Psoas muscle (tissue), 7 donors: ENCODE measurements at regions not wholly inside any gene's neighbourhood (a gene's known extent, or its start where the extent isn't known, plus 50 kb on each side); places are given as distances from the start of the nearest gene placed in this dataset.

Experiments
- ATAC-seq, 4 donors: fragments of 200-7000 bp; cut with Tn5 transposase; one replicate each; pipeline ENCODE4 v1.9.1; 2020; ENCODE audit warnings: moderate library complexity in 3 of 4, mild to moderate bottlenecking in 2 of 4
- DNase-seq, 2 donors: peaks; one replicate each; pipeline ENCODE4 v3.0.0-alpha.2; 2020
- H3K27ac ChIP-seq: fragments of 200-600 bp; one replicate; pipeline ENCODE4 v1.8.0; 2022
- H3K27me3 ChIP-seq, 3 donors: fragments of 200-600 bp in 1 of 3; one replicate each; pipeline versions ENCODE4 v1.6.1 to v1.8.0; 2013 to 2022; ENCODE audit warnings: low read length in 2 of 3, mild to moderate bottlenecking in 2 of 3, moderate library complexity in 1 of 3; ENCODE audit not compliant: insufficient read depth in 3 of 3
- H3K36me3 ChIP-seq, 2 donors: fragments of 200-600 bp in 1 of 2; one replicate each; pipeline versions ENCODE4 v1.6.1 to v1.8.0; 2013 to 2022; ENCODE audit warnings: low read depth in 1 of 2, mild to moderate bottlenecking in 1 of 2, moderate library complexity in 1 of 2; ENCODE audit not compliant: insufficient read depth in 1 of 2
- H3K4me1 ChIP-seq: fragments of 200-600 bp; one replicate; pipeline ENCODE4 v1.8.0; 2022
- H3K4me3 ChIP-seq: fragments of 200-600 bp; one replicate; pipeline ENCODE4 v1.8.0; 2022; ENCODE audit warnings: mild to moderate bottlenecking
- H3K9me3 ChIP-seq: fragments of 200-600 bp; one replicate; pipeline ENCODE4 v1.8.0; 2022
- WGBS, 3 donors: extraction: QIAGEN DNeasy Blood & Tissue Kit; methylation state at CpG; one replicate each; pipeline versions ENCODE4 v1.1.6 to v1.1.7; 2013; 5-methylcytosine and 5-hydroxymethylcytosine counted together
- intact Hi-C, 2 donors: fragments of 100-400 bp; cut with DNase I; formaldehyde crosslinking; loops; one replicate each; pipeline versions ENCODE4 v1.11.0 to v1.14.2; 2022
- TF ChIP-seq, protein P1 (sequence below): fragments of 200-600 bp; IDR thresholded peaks from one replicate; pipeline ENCODE4 v1.8.0; 2022; ENCODE audit warnings: antibody characterized with exemption
- donor health status: healthy with polysubstance abuse.
- donor health status: DM: no; HTN: no; CAD: no; lungs with moderate emphysema.
- donor health status: Bipolar disorder and iron deficiency.
- donor health status: healthy.
- donor health status: DM: yes; HTN: yes; CAD: no.
- donor health status: DM: no; HTN: no; CAD: no.
- donor health status: DM: yes; HTN: yes; CAD: no.

DNA sequence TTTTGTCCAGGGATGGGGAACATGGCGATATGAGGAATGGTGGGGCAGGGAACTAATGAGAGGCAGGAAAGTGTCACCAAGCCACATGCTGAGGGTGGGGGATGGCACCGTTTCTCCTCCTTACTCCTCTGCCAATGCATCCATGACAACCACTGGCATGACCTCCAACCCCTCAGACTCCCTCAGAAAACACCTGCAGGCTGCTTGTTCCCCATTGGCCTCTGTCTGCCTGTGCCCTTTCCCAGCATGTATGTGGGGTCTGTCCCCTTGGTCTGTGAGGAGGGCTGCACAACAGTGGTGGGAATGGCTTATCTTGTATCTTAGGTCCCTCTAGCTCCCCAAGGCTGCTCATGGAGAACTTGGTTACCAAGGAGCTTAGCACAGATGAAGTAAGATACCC lies 137.2 kb upstream of the NGF start:
- Histone ChIP-seq H3K4me3 (no peak overlapping the region), H3K36me3 (no peaks in the 10 kb centered on the region), H3K27ac (no peak overlapping the region), H3K27me3 (peaks cover 0 to 19% (median 3%) of the 10 kb centered on the region in 3 donors), H3K4me1 (no peaks in the 10 kb centered on the region), H3K9me3 (no peaks in the 10 kb centered on the region)
- ATAC-seq = no peak
- DNase-seq = no peak
- WGBS, 3 donors = 60 to 91% (median 76%) methylated on average over 2 of the region's 2 CpGs
- intact Hi-C loops = no loop called here
- TF ChIP-seq, protein P1, sequence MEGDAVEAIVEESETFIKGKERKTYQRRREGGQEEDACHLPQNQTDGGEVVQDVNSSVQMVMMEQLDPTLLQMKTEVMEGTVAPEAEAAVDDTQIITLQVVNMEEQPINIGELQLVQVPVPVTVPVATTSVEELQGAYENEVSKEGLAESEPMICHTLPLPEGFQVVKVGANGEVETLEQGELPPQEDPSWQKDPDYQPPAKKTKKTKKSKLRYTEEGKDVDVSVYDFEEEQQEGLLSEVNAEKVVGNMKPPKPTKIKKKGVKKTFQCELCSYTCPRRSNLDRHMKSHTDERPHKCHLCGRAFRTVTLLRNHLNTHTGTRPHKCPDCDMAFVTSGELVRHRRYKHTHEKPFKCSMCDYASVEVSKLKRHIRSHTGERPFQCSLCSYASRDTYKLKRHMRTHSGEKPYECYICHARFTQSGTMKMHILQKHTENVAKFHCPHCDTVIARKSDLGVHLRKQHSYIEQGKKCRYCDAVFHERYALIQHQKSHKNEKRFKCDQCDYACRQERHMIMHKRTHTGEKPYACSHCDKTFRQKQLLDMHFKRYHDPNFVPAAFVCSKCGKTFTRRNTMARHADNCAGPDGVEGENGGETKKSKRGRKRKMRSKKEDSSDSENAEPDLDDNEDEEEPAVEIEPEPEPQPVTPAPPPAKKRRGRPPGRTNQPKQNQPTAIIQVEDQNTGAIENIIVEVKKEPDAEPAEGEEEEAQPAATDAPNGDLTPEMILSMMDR = no peak

DNA sequence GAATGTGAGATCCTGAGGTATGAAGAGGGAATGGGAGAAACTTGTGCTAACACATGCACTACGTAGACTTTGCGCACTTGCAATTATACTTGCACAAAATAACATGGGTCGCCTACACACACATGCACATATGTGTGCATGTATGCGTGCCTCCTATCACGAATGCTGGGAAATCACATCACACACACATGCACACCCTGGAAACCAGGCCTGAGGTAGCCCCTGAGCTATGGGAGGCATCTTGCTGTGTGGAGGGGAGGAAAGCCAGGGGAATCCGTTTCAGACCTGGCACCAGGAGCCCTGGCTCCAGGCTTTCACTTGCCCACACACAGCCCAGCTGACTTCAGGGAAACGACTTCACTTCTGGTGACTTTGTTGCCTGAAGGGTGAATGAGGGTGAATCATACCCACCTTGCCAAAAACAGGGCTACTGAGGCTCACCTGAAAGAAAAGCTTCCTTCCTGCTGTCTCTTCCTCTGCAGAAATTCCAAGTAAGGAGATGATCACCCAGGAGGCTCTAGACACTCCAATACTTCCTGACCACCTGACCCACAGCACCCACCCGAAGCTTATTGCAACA lies 136.0 kb upstream of the NGF start:
- Histone ChIP-seq H3K27me3 (peaks cover 0 to 7% (median 3%) of the 10 kb centered on the region in 3 donors), H3K9me3 (no peaks in the 10 kb centered on the region), H3K4me1 (no peaks in the 10 kb centered on the region), H3K27ac (no peak overlapping the region), H3K36me3 (no peaks in the 10 kb centered on the region), H3K4me3 (no peak overlapping the region)
- 60 to 68% (median 68%) methylated on average over 8 of the region's 8 CpGs for WGBS, 3 donors
- no peak for ATAC-seq
- TF ChIP-seq, protein P1 = no peak
- intact Hi-C loops = no loop called here
- no peak for DNase-seq

DNA sequence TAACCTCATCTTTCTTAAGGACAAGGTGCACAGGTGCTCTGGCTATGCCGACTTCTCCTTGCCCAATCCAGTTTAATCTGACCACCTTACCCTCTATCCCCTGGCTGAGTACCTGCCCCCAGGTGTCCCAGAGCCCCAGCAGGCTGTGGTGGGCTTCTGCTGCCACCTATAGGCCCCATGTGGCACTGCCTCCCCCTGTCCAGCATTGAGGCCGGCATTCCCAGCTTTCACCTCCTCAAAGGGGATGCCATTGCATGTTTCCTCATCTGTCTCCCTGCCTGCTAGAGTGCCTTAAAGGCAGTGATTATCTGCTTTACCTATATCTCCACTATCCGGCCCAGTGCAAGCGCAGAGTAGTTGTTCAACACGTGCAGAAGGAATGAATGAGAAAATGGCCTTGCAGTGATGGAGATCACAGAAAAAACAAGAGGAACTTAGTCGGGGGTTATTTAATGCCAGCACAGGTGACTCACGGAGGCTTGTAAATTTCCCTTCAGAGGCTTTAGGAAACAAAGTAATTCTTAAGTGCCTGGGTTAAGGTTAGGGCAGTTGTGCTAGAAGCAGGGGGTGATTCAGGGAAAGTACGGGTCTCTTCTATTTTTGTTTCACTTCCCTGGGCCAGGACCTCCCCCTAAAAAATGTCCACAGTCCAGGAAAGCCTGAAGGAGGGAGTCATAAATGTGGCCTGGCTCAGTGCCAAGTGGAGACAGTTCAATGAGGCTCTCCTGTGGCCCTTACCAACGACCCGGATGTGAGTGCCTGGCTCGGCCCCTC lies 131.8 kb upstream of the NGF start:
- ATAC-seq (peak; percentile 75 to 93 (median 86)), DNase-seq (peak; percentile 29 to 60)
- Histone ChIP-seq H3K9me3 (no peaks in the 10 kb centered on the region), H3K27ac (no peak overlapping the region), H3K36me3 (no peaks in the 10 kb centered on the region), H3K4me3 (no peak overlapping the region), H3K27me3 (no peaks in the 10 kb centered on the region), H3K4me1 (no peaks in the 10 kb centered on the region)
- 38 to 42% (median 41%) methylated on average over 11 of the region's 11 CpGs for WGBS, 3 donors
- TF ChIP-seq, protein P1 = peak; percentile 87
- intact Hi-C loops = loop anchor here (1.0 to 2.0 kb wide), 2 partner anchors 329 kb away; no protein-coding TSS in a partner anchor

DNA sequence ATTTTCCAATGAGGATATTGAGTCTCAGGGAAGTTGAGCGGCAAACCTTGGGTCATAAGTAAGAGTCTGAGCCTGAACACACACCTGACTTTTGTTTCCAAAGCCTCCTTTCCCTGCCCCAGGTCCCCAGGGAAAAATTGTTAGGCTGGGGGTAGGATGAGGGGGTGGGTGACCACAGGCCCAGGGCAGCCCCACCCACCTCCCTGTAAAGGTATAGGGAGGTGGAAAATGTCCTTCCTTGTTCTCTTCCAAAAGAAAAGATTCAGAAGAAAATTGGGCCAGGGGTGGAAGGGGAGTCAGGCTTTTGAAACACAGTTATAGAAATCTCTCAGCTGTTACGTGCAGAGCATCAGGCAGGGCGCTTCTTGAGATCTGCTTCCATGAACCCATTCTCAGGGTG lies 129.7 kb upstream of the NGF start:
- no peaks in the 10 kb centered on the region for H3K27me3 ChIP-seq
- 87 to 98% (median 96%) methylated on average over 3 of the region's 3 CpGs for WGBS, 3 donors
- no peaks in the 10 kb centered on the region for H3K4me1 ChIP-seq
- no peak overlapping the region for H3K27ac ChIP-seq
- H3K4me3 ChIP-seq = no peak overlapping the region
- no peaks in the 10 kb centered on the region for H3K9me3 ChIP-seq
- DNase-seq (no peak), ATAC-seq (no peak)
- no peaks in the 10 kb centered on the region for H3K36me3 ChIP-seq
- TF ChIP-seq, protein P1 = no peak
- intact Hi-C loops = loop anchor here in 1 of 2 donors (2.0 kb wide), 1 partner anchor 327 kb away; no protein-coding TSS in a partner anchor
